Activated naive CD8-positive, alpha-beta T cell treated with anti-CD3 and anti-CD28 coated beads, Interleukin-2, amount 50 U/mL, for 24 hours (primary cell): ENCODE measurements at regions not wholly inside any gene's neighbourhood (a gene's known extent, or its start where the extent isn't known, plus 50 kb on each side); places are given as distances from the start of the nearest gene placed in this dataset.
"Not testable (repeated sequence)": the region's sequence is repeated elsewhere in the genome, so short reads cannot be mapped to it uniquely, and the experiment has no call there.

ENCODE experiments used
- ATAC-seq: fragments of 150-1000 bp; cut with Tn5 transposase; one replicate; pipeline ENCODE4 v1.10.0; 2021
- DNase-seq: peaks from one replicate; pipeline ENCODE4 v3.0.0; 2021
- H3K27ac Mint-ChIP-seq: one replicate; pipeline ENCODE4 v1.8.0; 2021; ENCODE audit warnings: mild to moderate bottlenecking, mixed read lengths
- H3K27me3 Mint-ChIP-seq: one replicate; pipeline ENCODE4 v1.8.0; 2021; ENCODE audit warnings: mixed read lengths
- H3K36me3 Mint-ChIP-seq: one replicate; pipeline ENCODE4 v1.8.0; 2021; ENCODE audit warnings: low read depth, mixed read lengths
- H3K4me1 Mint-ChIP-seq: one replicate; pipeline ENCODE4 v1.8.0; 2021; ENCODE audit warnings: mixed read lengths
- H3K4me3 Mint-ChIP-seq: one replicate; pipeline ENCODE4 v1.8.0; 2021; ENCODE audit warnings: mild to moderate bottlenecking, moderate library complexity, mixed read lengths
- H3K9me3 Mint-ChIP-seq: one replicate; pipeline ENCODE4 v1.8.0; 2021; ENCODE audit warnings: mixed read lengths

GRCh38 chr11:69892237-69892985, 73.2 kb upstream of the FGF3 start:
- Mint-ChIP-seq H3K27ac (no peak overlapping the region), H3K36me3 (no peaks in the 10 kb centered on the region), H3K9me3 (no peaks in the 10 kb centered on the region), H3K27me3 (peaks cover 33% of the 10 kb centered on the region), H3K4me3 (no peak overlapping the region), H3K4me1 (no peaks in the 10 kb centered on the region)
- ATAC-seq: no peak
- no peak for DNase-seq

GRCh38 chr11:69892986-69893555, 73.9 kb upstream of the FGF3 start:
- Mint-ChIP-seq H3K9me3 (no peaks in the 10 kb centered on the region), H3K27me3 (peaks cover 38% of the 10 kb centered on the region), H3K27ac (no peak overlapping the region), H3K4me1 (no peaks in the 10 kb centered on the region), H3K4me3 (no peak overlapping the region), H3K36me3 (no peaks in the 10 kb centered on the region)
- no peak for ATAC-seq
- no peak for DNase-seq

GRCh38 chr11:69893631-69894030, 74.4 kb upstream of the FGF3 start:
- no peak overlapping the region for H3K4me3 Mint-ChIP-seq
- no peaks in the 10 kb centered on the region for H3K4me1 Mint-ChIP-seq
- H3K27me3 Mint-ChIP-seq: peaks cover 38% of the 10 kb centered on the region
- no peaks in the 10 kb centered on the region for H3K9me3 Mint-ChIP-seq
- no peak for ATAC-seq
- H3K27ac Mint-ChIP-seq: no peak overlapping the region
- no peak for DNase-seq
- H3K36me3 Mint-ChIP-seq: no peaks in the 10 kb centered on the region

GRCh38 chr11:69894181-69894611, 75.0 kb upstream of the FGF3 start:
- no peak for ATAC-seq
- no peaks in the 10 kb centered on the region for H3K36me3 Mint-ChIP-seq
- DNase-seq: no peak
- no peak overlapping the region for H3K4me3 Mint-ChIP-seq
- no peaks in the 10 kb centered on the region for H3K4me1 Mint-ChIP-seq
- no peak overlapping the region for H3K27ac Mint-ChIP-seq
- H3K9me3 Mint-ChIP-seq: no peaks in the 10 kb centered on the region
- H3K27me3 Mint-ChIP-seq: peaks cover 38% of the 10 kb centered on the region

GRCh38 chr11:69894648-69895047, 75.4 kb upstream of the FGF3 start:
- Mint-ChIP-seq H3K4me1 (no peaks in the 10 kb centered on the region), H3K27me3 (peaks cover 39% of the 10 kb centered on the region), H3K4me3 (no peak overlapping the region), H3K9me3 (no peaks in the 10 kb centered on the region), H3K27ac (no peak overlapping the region), H3K36me3 (no peaks in the 10 kb centered on the region)
- no peak for ATAC-seq
- DNase-seq: no peak

GRCh38 chr11:69896250-69896649, 77.0 kb upstream of the FGF3 start:
- H3K4me1 Mint-ChIP-seq: no peaks in the 10 kb centered on the region
- H3K4me3 Mint-ChIP-seq: no peak overlapping the region
- ATAC-seq (no peak), DNase-seq (no peak)
- no peaks in the 10 kb centered on the region for H3K36me3 Mint-ChIP-seq
- H3K27me3 Mint-ChIP-seq: peaks cover 32% of the 10 kb centered on the region
- no peaks in the 10 kb centered on the region for H3K9me3 Mint-ChIP-seq
- no peak overlapping the region for H3K27ac Mint-ChIP-seq

GRCh38 chr11:69898123-69898522, 78.9 kb upstream of the FGF3 start:
- H3K27ac Mint-ChIP-seq: no peak overlapping the region
- H3K4me1 Mint-ChIP-seq: no peaks in the 10 kb centered on the region
- ATAC-seq (no peak), DNase-seq (no peak)
- no peaks in the 10 kb centered on the region for H3K36me3 Mint-ChIP-seq
- no peak overlapping the region for H3K4me3 Mint-ChIP-seq
- no peaks in the 10 kb centered on the region for H3K9me3 Mint-ChIP-seq
- peaks cover 23% of the 10 kb centered on the region for H3K27me3 Mint-ChIP-seq

GRCh38 chr11:69899957-69900821, 81.0 kb upstream of the FGF3 start:
- no peak overlapping the region for H3K4me3 Mint-ChIP-seq
- no peak overlapping the region for H3K27ac Mint-ChIP-seq
- DNase-seq (no peak), ATAC-seq (no peak)
- H3K36me3 Mint-ChIP-seq: no peaks in the 10 kb centered on the region
- H3K9me3 Mint-ChIP-seq: no peaks in the 10 kb centered on the region
- H3K4me1 Mint-ChIP-seq: no peaks in the 10 kb centered on the region
- peaks cover 19% of the 10 kb centered on the region for H3K27me3 Mint-ChIP-seq

GRCh38 chr11:69900822-69901302, 81.6 kb upstream of the FGF3 start:
- H3K27me3 Mint-ChIP-seq: peaks cover 19% of the 10 kb centered on the region
- H3K4me3 Mint-ChIP-seq, H3K9me3 Mint-ChIP-seq, H3K4me1 Mint-ChIP-seq, ATAC-seq, H3K36me3 Mint-ChIP-seq, DNase-seq, H3K27ac Mint-ChIP-seq: not testable (repeated sequence)

- H3K36me3 Mint-ChIP-seq: no peaks in the 10 kb centered on the region
- H3K4me3 Mint-ChIP-seq: no peak overlapping the region
- no peak overlapping the region for H3K27ac Mint-ChIP-seq
- DNase-seq (no peak), ATAC-seq (no peak)
- H3K4me1 Mint-ChIP-seq: no peaks in the 10 kb centered on the region
- peaks cover 14% of the 10 kb centered on the region for H3K27me3 Mint-ChIP-seq
- H3K9me3 Mint-ChIP-seq: no peaks in the 10 kb centered on the region
Measured at GRCh38 chr11:69902337-69902736, 83.1 kb upstream of the FGF3 start.

GRCh38 chr11:69903211-69903610, 84.0 kb upstream of the FGF3 start:
- Mint-ChIP-seq H3K27ac (no peak overlapping the region), H3K27me3 (peaks cover 10% of the 10 kb centered on the region), H3K4me3 (no peak overlapping the region), H3K36me3 (no peaks in the 10 kb centered on the region), H3K4me1 (no peaks in the 10 kb centered on the region), H3K9me3 (no peaks in the 10 kb centered on the region)
- ATAC-seq (no peak), DNase-seq (no peak)

- DNase-seq (no peak), ATAC-seq (no peak)
- H3K27ac Mint-ChIP-seq: no peak overlapping the region
- H3K4me3 Mint-ChIP-seq: no peak overlapping the region
- no peaks in the 10 kb centered on the region for H3K36me3 Mint-ChIP-seq
- H3K27me3 Mint-ChIP-seq: peaks cover 14% of the 10 kb centered on the region
- no peaks in the 10 kb centered on the region for H3K9me3 Mint-ChIP-seq
- H3K4me1 Mint-ChIP-seq: no peaks in the 10 kb centered on the region
Measured at GRCh38 chr11:69904161-69904973, 85.2 kb upstream of the FGF3 start.

GRCh38 chr11:69904974-69905535, 85.8 kb upstream of the FGF3 start:
- no peaks in the 10 kb centered on the region for H3K36me3 Mint-ChIP-seq
- no peak for ATAC-seq
- no peak for DNase-seq
- no peaks in the 10 kb centered on the region for H3K9me3 Mint-ChIP-seq
- H3K27ac Mint-ChIP-seq: no peak overlapping the region
- no peaks in the 10 kb centered on the region for H3K4me1 Mint-ChIP-seq
- no peak overlapping the region for H3K4me3 Mint-ChIP-seq
- peaks cover 12% of the 10 kb centered on the region for H3K27me3 Mint-ChIP-seq
